Right renal cortex interstitium (tissue), 3 donors: ENCODE measurements at regions not wholly inside any gene's neighbourhood (a gene's known extent, or its start where the extent isn't known, plus 50 kb on each side); places are given as distances from the start of the nearest gene placed in this dataset.

Source experiments
- DNase-seq, 3 donors: peaks; one replicate each; pipeline ENCODE4 v3.0.0-alpha.2; 2013; ENCODE audit warnings: low read depth in 3 of 3, low spot score in 2 of 3

GRCh38 chr9:79224672-79225433 lies 346.9 kb upstream of the TLE4 start:
- DNase-seq: no peak

- no peak for DNase-seq
Measured at GRCh38 chr9:79233542-79233941, 338.2 kb upstream of the TLE4 start.

- DNase-seq: no peak
Measured at GRCh38 chr9:79236466-79236865, 335.3 kb upstream of the TLE4 start.

- DNase-seq: no peak
Measured at GRCh38 chr9:79237861-79238260, 333.9 kb upstream of the TLE4 start.

GRCh38 chr9:79240774-79241173 lies 331.0 kb upstream of the TLE4 start:
- DNase-seq: no peak

- no peak for DNase-seq
Measured at GRCh38 chr9:79242489-79242888, 329.3 kb upstream of the TLE4 start.

- DNase-seq: no peak
Measured at GRCh38 chr9:79246170-79246569, 325.6 kb upstream of the TLE4 start.

GRCh38 chr9:79247021-79247420 lies 324.7 kb upstream of the TLE4 start:
- no peak for DNase-seq

- no peak for DNase-seq
Measured at GRCh38 chr9:79250806-79251205, 321.0 kb upstream of the TLE4 start.

GRCh38 chr9:79254900-79255650 lies 316.7 kb upstream of the TLE4 start:
- no peak for DNase-seq

GRCh38 chr9:79255651-79256260 lies 316.0 kb upstream of the TLE4 start:
- no peak for DNase-seq

- DNase-seq: peak; percentile 70 to 78 (median 72)
Measured at GRCh38 chr9:79256691-79257213, 315.0 kb upstream of the TLE4 start.

- peak in 2 of 3 donors; percentile 50 to 51 for DNase-seq
Measured at GRCh38 chr9:79257228-79257781, 314.5 kb upstream of the TLE4 start.

GRCh38 chr9:79257790-79258351 lies 313.9 kb upstream of the TLE4 start:
- no peak for DNase-seq

GRCh38 chr9:79259858-79260257 lies 311.9 kb upstream of the TLE4 start:
- DNase-seq: no peak

- DNase-seq: no peak
Measured at GRCh38 chr9:79263628-79264027, 308.1 kb upstream of the TLE4 start.

GRCh38 chr9:79264041-79264440 lies 307.7 kb upstream of the TLE4 start:
- no peak for DNase-seq

GRCh38 chr9:79264511-79265355 lies 307.0 kb upstream of the TLE4 start:
- DNase-seq: no peak

GRCh38 chr9:79266986-79267385 lies 304.8 kb upstream of the TLE4 start:
- DNase-seq: no peak

- no peak for DNase-seq
Measured at GRCh38 chr9:79268806-79269205, 303.0 kb upstream of the TLE4 start.
